Lung (tissue), 11 donors: ENCODE measurements at regions not wholly inside any gene's neighbourhood (a gene's known extent, or its start where the extent isn't known, plus 50 kb on each side); places are given as distances from the start of the nearest gene placed in this dataset.

Source experiments
- ATAC-seq: fragments of 200-7000 bp; cut with Tn5 transposase; one replicate; pipeline ENCODE4 v1.9.1; 2020; ENCODE audit warnings: moderate number of reproducible peaks; ENCODE audit not compliant: insufficient read depth, low FRiP score
- DNase-seq, 3 donors: peaks; one replicate each; pipeline ENCODE4 v3.0.0-alpha.2; 2013 to 2017
- H3K27ac ChIP-seq, 2 donors: one replicate each; pipeline ENCODE4 v1.5.1; 2013; ENCODE audit warnings: mild to moderate bottlenecking in 2 of 2, moderate library complexity in 2 of 2, control low read depth in 1 of 2, inconsistent platforms in 1 of 2, low read depth in 1 of 2, low read length in 1 of 2
- H3K27me3 ChIP-seq, 3 donors: one replicate each; pipeline ENCODE4 v1.5.1; 2013; ENCODE audit warnings: low read length in 2 of 3; ENCODE audit not compliant: control insufficient read depth in 3 of 3, insufficient read depth in 3 of 3
- H3K36me3 ChIP-seq, 4 donors: one replicate each; pipeline ENCODE4 v1.5.1; 2013; ENCODE audit warnings: low read length in 4 of 4, mild to moderate bottlenecking in 1 of 4, moderate library complexity in 1 of 4; ENCODE audit not compliant: control insufficient read depth in 4 of 4, insufficient read depth in 4 of 4
- H3K4me1 ChIP-seq, 5 donors: one replicate each; pipeline ENCODE4 v1.5.1; 2013; ENCODE audit warnings: low read length in 5 of 5, mild to moderate bottlenecking in 2 of 5, moderate library complexity in 1 of 5; ENCODE audit not compliant: control insufficient read depth in 5 of 5, insufficient read depth in 5 of 5
- H3K4me3 ChIP-seq: one replicate; pipeline ENCODE4 v1.5.1; 2013; ENCODE audit warnings: mild to moderate bottlenecking, control low read depth, moderate library complexity
- H3K9ac ChIP-seq, 2 donors: one replicate each; pipeline ENCODE4 v1.5.1; 2013; ENCODE audit warnings: low read length in 2 of 2, control low read depth in 1 of 2; ENCODE audit not compliant: insufficient read depth in 1 of 2
- H3K9me3 ChIP-seq, 4 donors: one replicate each; pipeline ENCODE4 v1.5.1; 2013; ENCODE audit warnings: low read length in 3 of 4, mild to moderate bottlenecking in 1 of 4, moderate library complexity in 1 of 4; ENCODE audit not compliant: control insufficient read depth in 4 of 4, insufficient read depth in 3 of 4
- CTCF ChIP-seq: IDR thresholded peaks from 2 replicates; pipeline ENCODE4 v1.5.1; 2012; ENCODE audit warnings: mild to moderate bottlenecking; ENCODE audit errors: control extremely low read depth, extremely low read depth
- WGBS, 2 donors: extraction: QIAGEN DNeasy Blood & Tissue Kit; methylation state at CpG; one replicate each; pipeline ENCODE4 v1.1.7; 2013; 5-methylcytosine and 5-hydroxymethylcytosine counted together
- donor health status: control.
- donor health status: control.
- donor health status: Bipolar disorder and iron deficiency.
- donor health status: healthy.
- donor health status: DM: yes; HTN: yes; CAD: no.

GRCh38 chr18:71865888-71866287 lies 678.3 kb downstream of the CBLN2 start:
- Histone ChIP-seq H3K9ac (no peak overlapping the region), H3K27ac (no peak overlapping the region), H3K4me3 (no peak overlapping the region), H3K27me3 (no peaks in the 10 kb centered on the region), H3K4me1 (no peaks in the 10 kb centered on the region), H3K36me3 (no peaks in the 10 kb centered on the region), H3K9me3 (no peaks in the 10 kb centered on the region)
- DNase-seq (no peak), ATAC-seq (no peak)
- no peak for TF ChIP-seq CTCF
- 88 to 91% methylated on average over 5 of the region's 5 CpGs for WGBS, 2 donors

- H3K9ac ChIP-seq, result no peak overlapping the region
- DNase-seq (no peak), ATAC-seq (no peak)
- no peak overlapping the region for H3K4me3 ChIP-seq
- peaks cover 0 to 12% (median 1%) of the 10 kb centered on the region in 4 donors for H3K9me3 ChIP-seq
- H3K27ac ChIP-seq, result no peak overlapping the region
- TF ChIP-seq CTCF, result no peak
- no peaks in the 10 kb centered on the region for H3K27me3 ChIP-seq
- H3K36me3 ChIP-seq, result no peaks in the 10 kb centered on the region
- H3K4me1 ChIP-seq, result no peaks in the 10 kb centered on the region
- 85 to 92% methylated on average over 1 of the region's 1 CpG for WGBS, 2 donors
These were observed 693.5 kb downstream of the CBLN2 start for GRCh38 chr18:71850602-71851001.

- Histone ChIP-seq H3K4me1 (no peaks in the 10 kb centered on the region), H3K9ac (no peak overlapping the region), H3K36me3 (no peaks in the 10 kb centered on the region), H3K9me3 (peaks cover 0 to 12% (median 1%) of the 10 kb centered on the region in 4 donors), H3K4me3 (no peak overlapping the region), H3K27ac (no peak overlapping the region), H3K27me3 (no peaks in the 10 kb centered on the region)
- no peak for DNase-seq
- no peak for TF ChIP-seq CTCF
- 83 to 90% methylated on average over 4 of the region's 4 CpGs for WGBS, 2 donors
- ATAC-seq, result no peak
These were observed 694.7 kb downstream of the CBLN2 start for GRCh38 chr18:71849407-71849806.

GRCh38 chr18:71846716-71847115 lies 697.4 kb downstream of the CBLN2 start:
- Histone ChIP-seq H3K4me3 (no peak overlapping the region), H3K4me1 (no peaks in the 10 kb centered on the region), H3K27me3 (no peaks in the 10 kb centered on the region), H3K27ac (no peak overlapping the region), H3K9ac (no peak overlapping the region), H3K9me3 (peaks cover 0 to 12% (median 1%) of the 10 kb centered on the region in 4 donors), H3K36me3 (no peaks in the 10 kb centered on the region)
- ATAC-seq (no peak), DNase-seq (no peak)
- no peak for TF ChIP-seq CTCF
- 75 to 77% methylated on average over 2 of the region's 2 CpGs for WGBS, 2 donors
